OCI-LY3 (cell line): ENCODE measurements at regions not wholly inside any gene's neighbourhood (a gene's known extent, or its start where the extent isn't known, plus 50 kb on each side); places are given as distances from the start of the nearest gene placed in this dataset.

Experiments used
- CTCF ChIP-seq: fragments of 200-600, 300-600 bp; sonication (generic); IDR thresholded peaks from 2 replicates; pipeline ENCODE4 v1.5.1; 2014; ENCODE audit warnings: antibody characterized with exemption, low read length, low read depth
- EZH2phosphoT487 ChIP-seq: fragments of 200-600 bp; shearing (Covaris generic); IDR thresholded peaks from 2 replicates; pipeline ENCODE4 v1.6.1; 2018; ENCODE audit warnings: antibody characterized with exemption, mixed run types, low read depth

GRCh38 chr10:53434413-53434812 is 661.8 kb upstream of the MBL2 start:
- no peak for TF ChIP-seq CTCF
- no peak for TF ChIP-seq EZH2phosphoT487
